ENCODE measurements at regions not wholly inside any gene's neighbourhood (a gene's known extent, or its start where the extent isn't known, plus 50 kb on each side); places are given as distances from the start of the nearest gene placed in this dataset.
"Not testable (repeated sequence)": the region's sequence is repeated elsewhere in the genome, so short reads cannot be mapped to it uniquely, and the experiment has no call there.

- 40% methylated on average over 1 of the region's 2 CpGs for WGBS (ENCODE audit: insufficient coverage)
- Histone ChIP-seq H3K27ac (ENCODE audit: low read length) (no peak overlapping the region), H3K36me3 (ENCODE audit: control insufficient read depth, insufficient read depth, low read length) (no peaks in the 10 kb centered on the region), H3K9me3 (replicated peaks; ENCODE audit: control insufficient read depth, low read depth, low read length) (no peaks in the 10 kb centered on the region), H3K27me3 (ENCODE audit: control insufficient read depth, insufficient read depth, low read length) (no peaks in the 10 kb centered on the region), H3K4me3 (ENCODE audit: low read length) (no peak overlapping the region), H3K4me1 (ENCODE audit: control insufficient read depth, insufficient read depth, low read length) (peaks cover 4% of the 10 kb centered on the region)
- no peak for DNase-seq
Observed at GRCh38 chr10:76621886-76622620, 1015.6 kb downstream of the KCNMA1 start.

- Histone ChIP-seq H3K36me3 (ENCODE audit: control insufficient read depth, insufficient read depth, low read length) (no peaks in the 10 kb centered on the region), H3K4me3 (ENCODE audit: low read length) (no peak overlapping the region), H3K27me3 (ENCODE audit: control insufficient read depth, insufficient read depth, low read length) (no peaks in the 10 kb centered on the region), H3K4me1 (ENCODE audit: control insufficient read depth, insufficient read depth, low read length) (no peaks in the 10 kb centered on the region), H3K27ac (ENCODE audit: low read length) (no peak overlapping the region), H3K9me3 (replicated peaks; ENCODE audit: control insufficient read depth, low read depth, low read length) (no peaks in the 10 kb centered on the region)
- 88% methylated on average over 1 of the region's 1 CpG for WGBS (ENCODE audit: insufficient coverage)
- DNase-seq, result no peak
Observed at GRCh38 chr10:76618641-76619040, 1019.0 kb downstream of the KCNMA1 start.

GRCh38 chr10:76618171-76618570 is 1019.4 kb downstream of the KCNMA1 start:
- Histone ChIP-seq H3K36me3 (ENCODE audit: control insufficient read depth, insufficient read depth, low read length) (no peaks in the 10 kb centered on the region), H3K4me1 (ENCODE audit: control insufficient read depth, insufficient read depth, low read length) (no peaks in the 10 kb centered on the region), H3K4me3 (ENCODE audit: low read length) (no peak overlapping the region), H3K27ac (ENCODE audit: low read length) (no peak overlapping the region), H3K9me3 (replicated peaks; ENCODE audit: control insufficient read depth, low read depth, low read length) (no peaks in the 10 kb centered on the region), H3K27me3 (ENCODE audit: control insufficient read depth, insufficient read depth, low read length) (no peaks in the 10 kb centered on the region)
- no peak for DNase-seq
- WGBS (ENCODE audit: insufficient coverage), result no CpG with 5 or more reads among the region's 2 CpGs

GRCh38 chr10:76616666-76617065 is 1020.9 kb downstream of the KCNMA1 start:
- not testable (repeated sequence) for H3K36me3 ChIP-seq (ENCODE audit: control insufficient read depth, insufficient read depth, low read length); H3K4me3 ChIP-seq (ENCODE audit: low read length); DNase-seq; H3K27me3 ChIP-seq (ENCODE audit: control insufficient read depth, insufficient read depth, low read length); H3K27ac ChIP-seq (ENCODE audit: low read length); H3K9me3 ChIP-seq (replicated peaks; ENCODE audit: control insufficient read depth, low read depth, low read length); H3K4me1 ChIP-seq (ENCODE audit: control insufficient read depth, insufficient read depth, low read length)

GRCh38 chr10:76615049-76615448 is 1022.6 kb downstream of the KCNMA1 start:
- no peaks in the 10 kb centered on the region for H3K4me1 ChIP-seq (ENCODE audit: control insufficient read depth, insufficient read depth, low read length)

More at GRCh38 chr10:76615049-76615448, 1022.6 kb downstream of the KCNMA1 start:
- Histone ChIP-seq H3K27ac (ENCODE audit: low read length) (no peak overlapping the region), H3K36me3 (ENCODE audit: control insufficient read depth, insufficient read depth, low read length) (no peaks in the 10 kb centered on the region), H3K4me3 (ENCODE audit: low read length) (no peak overlapping the region), H3K27me3 (ENCODE audit: control insufficient read depth, insufficient read depth, low read length) (no peaks in the 10 kb centered on the region), H3K9me3 (replicated peaks; ENCODE audit: control insufficient read depth, low read depth, low read length) (no peaks in the 10 kb centered on the region)
- DNase-seq, result no peak
- no CpG with 5 or more reads among the region's 1 CpG for WGBS (ENCODE audit: insufficient coverage)
